CD1c-positive myeloid dendritic cell (primary cell): ENCODE measurements at regions not wholly inside any gene's neighbourhood (a gene's known extent, or its start where the extent isn't known, plus 50 kb on each side); places are given as distances from the start of the nearest gene placed in this dataset.
"Not testable (repeated sequence)": the region's sequence is repeated elsewhere in the genome, so short reads cannot be mapped to it uniquely, and the experiment has no call there.

Source experiments
- DNase-seq: peaks from one replicate; pipeline ENCODE4 v3.0.0-alpha.2; 2016; ENCODE audit errors: extremely low spot score

GRCh38 chr17:30686538-30687479 lies 137.7 kb downstream of the CRLF3 start:
- DNase-seq: not testable (repeated sequence)

GRCh38 chr17:30682280-30682679 lies 142.2 kb downstream of the CRLF3 start:
- DNase-seq: not testable (repeated sequence)

- DNase-seq: not testable (repeated sequence)
Measured at GRCh38 chr17:30680681-30681080, 143.8 kb downstream of the CRLF3 start.

GRCh38 chr17:30677550-30678249 lies 146.8 kb downstream of the CRLF3 start:
- DNase-seq: no peak

GRCh38 chr17:30675777-30676492 lies 148.6 kb downstream of the CRLF3 start:
- not testable (repeated sequence) for DNase-seq

GRCh38 chr17:30669217-30669649 lies 155.3 kb downstream of the CRLF3 start:
- not testable (repeated sequence) for DNase-seq

- DNase-seq: not testable (repeated sequence)
Measured at GRCh38 chr17:30668360-30669181, 155.9 kb downstream of the CRLF3 start.

GRCh38 chr17:30667657-30668359 lies 156.7 kb downstream of the CRLF3 start:
- not testable (repeated sequence) for DNase-seq

GRCh38 chr17:30666838-30667656 lies 157.4 kb downstream of the CRLF3 start:
- not testable (repeated sequence) for DNase-seq

- not testable (repeated sequence) for DNase-seq
Measured at GRCh38 chr17:30663727-30664455, 160.6 kb downstream of the CRLF3 start.

GRCh38 chr17:30657148-30657547 lies 167.3 kb downstream of the CRLF3 start:
- not testable (repeated sequence) for DNase-seq

- DNase-seq: not testable (repeated sequence)
Measured at GRCh38 chr17:30653038-30653437, 171.5 kb downstream of the CRLF3 start.

- not testable (repeated sequence) for DNase-seq
Measured at GRCh38 chr17:30650149-30650548, 172.9 kb downstream of the GOSR1 start.

GRCh38 chr17:30648015-30648620 lies 170.9 kb downstream of the GOSR1 start:
- DNase-seq: not testable (repeated sequence)

- DNase-seq: peak; percentile 4
Measured at GRCh38 chr17:30645875-30646274, 168.7 kb downstream of the GOSR1 start.

GRCh38 chr17:30644713-30645112 lies 167.5 kb downstream of the GOSR1 start:
- not testable (repeated sequence) for DNase-seq

GRCh38 chr17:30644287-30644686 lies 167.1 kb downstream of the GOSR1 start:
- DNase-seq: not testable (repeated sequence)

- not testable (repeated sequence) for DNase-seq
Measured at GRCh38 chr17:30641428-30641827, 164.2 kb downstream of the GOSR1 start.
